SK-N-SH treated with all-trans-retinoic acid at 6 μM for 48 hours (cell line): ENCODE measurements at regions not wholly inside any gene's neighbourhood (a gene's known extent, or its start where the extent isn't known, plus 50 kb on each side); places are given as distances from the start of the nearest gene placed in this dataset.

Experiments
- ATAC-seq: fragments of 200-7000 bp; cut with Tn5 transposase; 3 replicates; pipeline ENCODE4 v1.9.1; 2020; ENCODE audit warnings: mild to moderate bottlenecking, moderate library complexity
- CSDC2 ChIP-seq: fragments of 250-450 bp; sonication (Bioruptor Pico); IDR thresholded peaks from 2 replicates; pipeline ENCODE4 v1.5.0; 2020; ENCODE audit warnings: mild to moderate bottlenecking, moderate library complexity
- ESRRG ChIP-seq: fragments of 250-450 bp; sonication (Bioruptor Pico); IDR thresholded peaks from 2 replicates; pipeline ENCODE4 v1.6.1; 2021; ENCODE audit warnings: mild to moderate bottlenecking
- GLIS3 ChIP-seq: fragments of 250-450 bp; sonication (Bioruptor Pico); IDR thresholded peaks from 2 replicates; pipeline ENCODE4 v1.5.0; 2020; ENCODE audit warnings: mild to moderate bottlenecking, moderate library complexity
- ISL1 ChIP-seq: fragments of 250-450 bp; sonication (Bioruptor Pico); IDR thresholded peaks from 2 replicates; pipeline ENCODE4 v2.1.2; 2022; ENCODE audit warnings: mild to moderate bottlenecking, moderate library complexity
- PATZ1 ChIP-seq: fragments of 250-450 bp; sonication (Bioruptor Pico); IDR thresholded peaks from 2 replicates; pipeline ENCODE4 v1.8.0; 2020; ENCODE audit warnings: mild to moderate bottlenecking, moderate library complexity, borderline replicate concordance
- POU6F1 ChIP-seq: fragments of 250-450 bp; sonication (Bioruptor Pico); IDR thresholded peaks from 2 replicates; pipeline ENCODE4 v1.8.0; 2021; ENCODE audit warnings: low read depth, mild to moderate bottlenecking, moderate library complexity, borderline replicate concordance
- PPARA ChIP-seq: fragments of 250-450 bp; sonication (Bioruptor Pico); IDR thresholded peaks from 2 replicates; pipeline ENCODE4 v1.5.0; 2020; ENCODE audit warnings: mild to moderate bottlenecking, borderline replicate concordance
- RARB ChIP-seq: fragments of 250-450 bp; sonication (Bioruptor Pico); IDR thresholded peaks from 2 replicates; pipeline ENCODE4 v1.8.0; 2021; ENCODE audit warnings: mild to moderate bottlenecking, moderate library complexity
- SNAI2 ChIP-seq: fragments of 250-450 bp; sonication (Bioruptor Pico); IDR thresholded peaks from 2 replicates; pipeline ENCODE4 v1.5.0; 2020; ENCODE audit warnings: mild to moderate bottlenecking, moderate library complexity
- TCF4 ChIP-seq: fragments of 250-450 bp; sonication (Bioruptor Pico); IDR thresholded peaks from 2 replicates; pipeline ENCODE4 v1.8.0; 2021; ENCODE audit warnings: mild to moderate bottlenecking, moderate library complexity, borderline replicate concordance
- TOX ChIP-seq: fragments of 250-450 bp; sonication (Bioruptor Pico); IDR thresholded peaks from 2 replicates; pipeline ENCODE4 v1.8.0; 2021; ENCODE audit warnings: mild to moderate bottlenecking, moderate library complexity, borderline replicate concordance
- TSHZ2 ChIP-seq: fragments of 250-450 bp; sonication (Bioruptor Pico); IDR thresholded peaks from 2 replicates; pipeline ENCODE4 v1.5.0; 2020; ENCODE audit warnings: mild to moderate bottlenecking, moderate library complexity
- ZC3H10 ChIP-seq: fragments of 250-450 bp; sonication (Bioruptor Pico); IDR thresholded peaks from 2 replicates; pipeline ENCODE4 v1.5.1; 2021; ENCODE audit warnings: mild to moderate bottlenecking, moderate library complexity
- ZFP3 ChIP-seq: fragments of 250-450 bp; sonication (Bioruptor Pico); IDR thresholded peaks from 2 replicates; pipeline ENCODE4 v1.5.0; 2020; ENCODE audit warnings: mild to moderate bottlenecking, moderate library complexity
- ZFP30 ChIP-seq: fragments of 450-650 bp; formaldehyde crosslinking; IDR thresholded peaks from 2 replicates; pipeline ENCODE4 v1.5.0; 2022; ENCODE audit warnings: mild to moderate bottlenecking, moderate library complexity
- ZNF565 ChIP-seq: fragments of 450-650 bp; formaldehyde crosslinking; conservative IDR thresholded peaks from 2 replicates; pipeline ENCODE4 v1.5.0; 2020; ENCODE audit warnings: low read depth, mild to moderate bottlenecking, moderate library complexity
- ZNF70 ChIP-seq: fragments of 450-650 bp; formaldehyde crosslinking; IDR thresholded peaks from 2 replicates; pipeline ENCODE4 v1.5.0; 2020; ENCODE audit warnings: mild to moderate bottlenecking, moderate library complexity
- ZNF8 ChIP-seq: fragments of 450-650 bp; formaldehyde crosslinking; IDR thresholded peaks from 2 replicates; pipeline ENCODE4 v1.5.0; 2020; ENCODE audit warnings: mild to moderate bottlenecking, moderate library complexity
- TF ChIP-seq, protein P1 (sequence below): fragments of 250-450 bp; sonication (Bioruptor Pico); IDR thresholded peaks from 2 replicates; pipeline ENCODE4 v1.5.1; 2021; ENCODE audit warnings: mild to moderate bottlenecking, moderate library complexity
- TF ChIP-seq, protein P2 (sequence below): fragments of 250-450 bp; sonication (Bioruptor Pico); IDR thresholded peaks from 2 replicates; pipeline ENCODE4 v1.5.1; 2020; ENCODE audit warnings: low read depth, mild to moderate bottlenecking, moderate library complexity

DNA sequence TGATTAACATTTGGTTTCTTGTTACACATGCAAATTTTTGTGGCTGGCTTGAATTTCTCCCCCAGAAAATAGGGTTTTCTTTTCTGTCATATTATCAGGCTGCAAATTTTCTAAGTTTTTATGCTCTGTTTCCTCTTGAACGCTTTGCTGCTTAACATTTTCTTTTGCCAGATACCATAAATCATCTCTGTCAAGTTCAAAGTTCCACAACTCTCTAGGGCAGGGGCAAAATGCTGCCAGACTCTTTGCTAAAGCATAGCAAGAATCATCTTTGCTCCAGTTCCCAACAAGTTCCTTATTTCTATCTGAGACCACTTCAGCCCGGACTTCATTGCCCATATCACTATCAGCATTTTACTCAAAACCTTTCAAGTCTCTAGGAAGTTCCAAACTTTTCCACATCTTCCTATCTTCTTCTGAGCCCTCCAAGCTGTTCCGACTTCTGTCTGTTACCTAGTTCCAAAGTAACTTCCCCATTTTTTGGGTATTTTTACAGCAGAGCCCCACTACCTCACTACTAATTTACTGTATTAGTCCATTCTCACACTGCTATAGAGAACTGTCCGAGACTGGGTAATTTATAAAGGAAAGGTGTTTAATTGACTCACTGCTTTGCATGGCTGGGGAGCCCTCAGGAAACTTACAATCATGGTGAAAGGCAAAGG is 486.9 kb upstream of the NCAM2 start:
- no peak for TF ChIP-seq TOX (CRISPR knock-in tag)
- no peak for TF ChIP-seq GLIS3
- TF ChIP-seq TSHZ2 (CRISPR knock-in tag): no peak
- no peak for TF ChIP-seq PPARA (CRISPR knock-in tag)
- TF ChIP-seq PATZ1 (CRISPR knock-in tag): no peak
- no peak for TF ChIP-seq ESRRG (CRISPR knock-in tag)
- ATAC-seq: no peak

DNA sequence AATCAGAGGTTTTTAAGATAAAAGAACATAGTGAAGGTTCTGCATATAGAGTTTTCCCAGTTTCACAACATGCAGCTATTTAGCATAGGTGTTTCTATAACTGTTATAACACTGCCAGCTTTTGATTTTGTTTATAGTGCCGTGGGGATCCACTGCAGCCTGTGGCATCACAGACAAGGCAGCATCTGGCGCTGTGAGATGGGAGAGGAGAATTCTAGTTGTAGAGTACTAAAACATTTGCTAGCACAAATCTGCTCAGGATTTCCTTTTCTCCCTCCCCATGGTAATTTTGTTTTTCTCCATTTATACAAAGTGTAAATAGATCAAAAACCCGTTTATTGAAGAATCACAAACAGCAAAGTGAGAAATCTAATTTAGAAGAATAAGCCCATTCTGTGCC is 482.8 kb upstream of the NCAM2 start:
- TF ChIP-seq, protein P1, sequence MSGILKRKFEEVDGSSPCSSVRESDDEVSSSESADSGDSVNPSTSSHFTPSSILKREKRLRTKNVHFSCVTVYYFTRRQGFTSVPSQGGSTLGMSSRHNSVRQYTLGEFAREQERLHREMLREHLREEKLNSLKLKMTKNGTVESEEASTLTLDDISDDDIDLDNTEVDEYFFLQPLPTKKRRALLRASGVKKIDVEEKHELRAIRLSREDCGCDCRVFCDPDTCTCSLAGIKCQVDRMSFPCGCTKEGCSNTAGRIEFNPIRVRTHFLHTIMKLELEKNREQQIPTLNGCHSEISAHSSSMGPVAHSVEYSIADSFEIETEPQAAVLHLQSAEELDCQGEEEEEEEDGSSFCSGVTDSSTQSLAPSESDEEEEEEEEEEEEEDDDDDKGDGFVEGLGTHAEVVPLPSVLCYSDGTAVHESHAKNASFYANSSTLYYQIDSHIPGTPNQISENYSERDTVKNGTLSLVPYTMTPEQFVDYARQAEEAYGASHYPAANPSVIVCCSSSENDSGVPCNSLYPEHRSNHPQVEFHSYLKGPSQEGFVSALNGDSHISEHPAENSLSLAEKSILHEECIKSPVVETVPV (CRISPR knock-in tag): no peak
- TF ChIP-seq TOX (CRISPR knock-in tag): no peak
- TF ChIP-seq TCF4: no peak
- TF ChIP-seq ZC3H10: no peak
- TF ChIP-seq SNAI2 (CRISPR knock-in tag): no peak
- no peak for TF ChIP-seq ISL1 (CRISPR knock-in tag)
- TF ChIP-seq PPARA (CRISPR knock-in tag): no peak
- no peak for ATAC-seq

DNA sequence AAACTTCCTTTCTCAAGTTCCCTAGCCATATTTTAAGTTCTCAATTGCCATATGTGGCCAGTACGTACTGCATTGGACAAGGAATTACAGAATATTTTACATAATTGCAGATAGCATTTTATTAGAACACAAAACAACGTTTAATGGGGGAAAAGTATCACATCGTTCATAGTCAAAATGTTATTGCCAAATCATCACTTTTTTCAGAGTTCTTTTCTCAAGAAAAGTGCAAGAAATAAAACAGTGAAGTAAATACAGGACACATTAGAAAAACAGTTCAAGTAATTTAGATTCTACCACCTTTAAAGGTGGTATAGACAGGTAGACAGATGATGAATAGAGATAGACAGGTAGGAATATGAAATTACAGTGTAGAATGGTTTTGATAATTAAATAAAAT is 479.1 kb upstream of the NCAM2 start:
- ATAC-seq: no peak
- TF ChIP-seq ZNF8: no peak
- TF ChIP-seq, protein P2, sequence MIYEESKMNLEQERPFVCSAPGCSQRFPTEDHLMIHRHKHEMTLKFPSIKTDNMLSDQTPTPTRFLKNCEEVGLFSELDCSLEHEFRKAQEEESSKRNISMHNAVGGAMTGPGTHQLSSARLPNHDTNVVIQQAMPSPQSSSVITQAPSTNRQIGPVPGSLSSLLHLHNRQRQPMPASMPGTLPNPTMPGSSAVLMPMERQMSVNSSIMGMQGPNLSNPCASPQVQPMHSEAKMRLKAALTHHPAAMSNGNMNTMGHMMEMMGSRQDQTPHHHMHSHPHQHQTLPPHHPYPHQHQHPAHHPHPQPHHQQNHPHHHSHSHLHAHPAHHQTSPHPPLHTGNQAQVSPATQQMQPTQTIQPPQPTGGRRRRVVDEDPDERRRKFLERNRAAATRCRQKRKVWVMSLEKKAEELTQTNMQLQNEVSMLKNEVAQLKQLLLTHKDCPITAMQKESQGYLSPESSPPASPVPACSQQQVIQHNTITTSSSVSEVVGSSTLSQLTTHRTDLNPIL (CRISPR knock-in tag): no peak
- TF ChIP-seq RARB: no peak
- TF ChIP-seq ZFP3 (CRISPR knock-in tag): no peak
- TF ChIP-seq POU6F1 (CRISPR knock-in tag): no peak
- no peak for TF ChIP-seq GLIS3
- no peak for TF ChIP-seq CSDC2
- TF ChIP-seq ZNF565 (CRISPR knock-in tag): no peak
- no peak for TF ChIP-seq TOX (CRISPR knock-in tag)
- TF ChIP-seq PATZ1 (CRISPR knock-in tag): no peak
- no peak for TF ChIP-seq ZC3H10
- no peak for TF ChIP-seq ZFP30 (CRISPR knock-in tag)
- TF ChIP-seq ZNF70 (CRISPR knock-in tag): no peak
- no peak for TF ChIP-seq PPARA (CRISPR knock-in tag)
- TF ChIP-seq, protein P1 (CRISPR knock-in tag): no peak
- no peak for TF ChIP-seq SNAI2 (CRISPR knock-in tag)
